Neural crest cell (in vitro differentiated cells): ENCODE measurements at regions not wholly inside any gene's neighbourhood (a gene's known extent, or its start where the extent isn't known, plus 50 kb on each side); places are given as distances from the start of the nearest gene placed in this dataset.

Source experiments
- DNase-seq: peaks from one replicate; pipeline ENCODE4 v3.0.0; 2021; ENCODE audit warnings: low read depth, mixed read lengths, low spot score
- H3K27ac Mint-ChIP-seq: one replicate; pipeline ENCODE4 v1.8.0; 2021; ENCODE audit warnings: mild to moderate bottlenecking, mixed read lengths; ENCODE audit not compliant: unreplicated experiment
- H3K27me3 Mint-ChIP-seq: 2 replicates; pipeline ENCODE4 v1.8.0; 2021; ENCODE audit warnings: low read depth, mild to moderate bottlenecking, mixed read lengths
- H3K36me3 Mint-ChIP-seq: 2 replicates; pipeline ENCODE4 v1.8.0; 2021; ENCODE audit warnings: low read depth, mild to moderate bottlenecking, mixed read lengths
- H3K4me1 Mint-ChIP-seq: 2 replicates; pipeline ENCODE4 v1.8.0; 2021; ENCODE audit warnings: mixed read lengths
- H3K4me3 Mint-ChIP-seq: one replicate; pipeline ENCODE4 v1.8.0; 2021; ENCODE audit warnings: mild to moderate bottlenecking, mixed read lengths
- H3K9me3 Mint-ChIP-seq: 2 replicates; pipeline ENCODE4 v1.8.0; 2021; ENCODE audit warnings: mixed read lengths
- CTCF ChIP-seq: fragments of 200-600 bp; sonication (generic); conservative IDR thresholded peaks from 2 replicates; pipeline ENCODE4 v1.5.0; 2021; ENCODE audit warnings: antibody characterized with exemption, mild to moderate bottlenecking

GRCh38 chr18:65983750-65984149, 232.9 kb downstream of the CDH7 start:
- no peak for DNase-seq
- Mint-ChIP-seq H3K27ac (no peak overlapping the region), H3K4me3 (no peak overlapping the region), H3K36me3 (peaks cover 6% of the 10 kb centered on the region), H3K27me3 (no peaks in the 10 kb centered on the region), H3K4me1 (peaks cover 11% of the 10 kb centered on the region), H3K9me3 (peaks cover 7% of the 10 kb centered on the region)
- peak; percentile 34 for TF ChIP-seq CTCF

- H3K27me3 Mint-ChIP-seq: no peaks in the 10 kb centered on the region
Measured at GRCh38 chr18:65975536-65975935, 224.7 kb downstream of the CDH7 start.

GRCh38 chr18:65974758-65975157, 223.9 kb downstream of the CDH7 start:
- TF ChIP-seq CTCF: no peak
- no peaks in the 10 kb centered on the region for H3K9me3 Mint-ChIP-seq
- H3K27me3 Mint-ChIP-seq: no peaks in the 10 kb centered on the region
- H3K27ac Mint-ChIP-seq: no peak overlapping the region
- H3K36me3 Mint-ChIP-seq: no peaks in the 10 kb centered on the region
- no peak overlapping the region for H3K4me3 Mint-ChIP-seq
- DNase-seq: no peak
- no peaks in the 10 kb centered on the region for H3K4me1 Mint-ChIP-seq

More at GRCh38 chr18:65975536-65975935, 224.7 kb downstream of the CDH7 start:
- no peaks in the 10 kb centered on the region for H3K4me1 Mint-ChIP-seq
- H3K27ac Mint-ChIP-seq: no peak overlapping the region
- no peak overlapping the region for H3K4me3 Mint-ChIP-seq
- TF ChIP-seq CTCF: no peak
- no peaks in the 10 kb centered on the region for H3K36me3 Mint-ChIP-seq
- H3K9me3 Mint-ChIP-seq: no peaks in the 10 kb centered on the region
- DNase-seq: no peak

- Mint-ChIP-seq H3K27me3 (no peaks in the 10 kb centered on the region), H3K4me1 (no peaks in the 10 kb centered on the region), H3K4me3 (no peak overlapping the region), H3K9me3 (no peaks in the 10 kb centered on the region), H3K36me3 (no peaks in the 10 kb centered on the region), H3K27ac (no peak overlapping the region)
- TF ChIP-seq CTCF: peak; percentile 67
- no peak for DNase-seq
Measured at GRCh38 chr18:65968239-65969004, 217.6 kb downstream of the CDH7 start.

GRCh38 chr18:65955747-65956146, 204.9 kb downstream of the CDH7 start:
- no peak overlapping the region for H3K27ac Mint-ChIP-seq
- H3K9me3 Mint-ChIP-seq: peaks cover 9% of the 10 kb centered on the region
- no peak overlapping the region for H3K4me3 Mint-ChIP-seq
- no peaks in the 10 kb centered on the region for H3K27me3 Mint-ChIP-seq
- TF ChIP-seq CTCF: no peak
- peaks cover 4% of the 10 kb centered on the region for H3K4me1 Mint-ChIP-seq
- H3K36me3 Mint-ChIP-seq: no peaks in the 10 kb centered on the region
- DNase-seq: no peak
